HepG2 (cell line): ENCODE measurements at regions not wholly inside any gene's neighbourhood (a gene's known extent, or its start where the extent isn't known, plus 50 kb on each side); places are given as distances from the start of the nearest gene placed in this dataset.

Experiments used
- EP300 ChIP-seq, 3 experiments: sonication (generic) in 1 of 3; formaldehyde crosslinking in 1 of 3; IDR thresholded peaks; 2 replicates each; pipeline versions ENCODE4 v1.5.1 to v1.6.1; 2011 to 2020; ENCODE audit warnings: low read depth in 2 of 3, low read length in 2 of 3, borderline replicate concordance in 1 of 3, improper control_type of control experiment in 1 of 3, mild to moderate bottlenecking in 1 of 3, missing genetic modification reagents in 1 of 3, moderate library complexity in 1 of 3
- MTA3 ChIP-seq: sonication (generic); formaldehyde crosslinking; IDR thresholded peaks from 2 replicates; pipeline ENCODE4 v1.4.0; 2020; ENCODE audit warnings: missing genetic modification reagents
- RAD21 ChIP-seq: fragments of 450-650 bp; formaldehyde crosslinking; IDR thresholded peaks from 2 replicates; pipeline ENCODE4 v1.5.0; 2020; ENCODE audit warnings: mild to moderate bottlenecking
- SRSF4 ChIP-seq: fragments of 200-400 bp; formaldehyde crosslinking; IDR thresholded peaks from one replicate; pipeline ENCODE4 v1.6.1; 2018; ENCODE audit warnings: mild to moderate bottlenecking, low read depth, low read length, moderate library complexity; ENCODE audit not compliant: poor library complexity, severe bottlenecking
- YY1 ChIP-seq: IDR thresholded peaks from 2 replicates; pipeline ENCODE4 v1.6.1; 2011; ENCODE audit warnings: low read length, low read depth, moderate library complexity, mild to moderate bottlenecking; ENCODE audit not compliant: insufficient read depth, insufficient replicate concordance
- ZNF44 ChIP-seq: sonication (generic); formaldehyde crosslinking; IDR thresholded peaks from 2 replicates; pipeline ENCODE4 v1.5.1; 2020; ENCODE audit warnings: mild to moderate bottlenecking, missing genetic modification reagents
- ZNF550 ChIP-seq: sonication (generic); formaldehyde crosslinking; IDR thresholded peaks from 2 replicates; pipeline ENCODE4 v1.4.0; 2020; ENCODE audit warnings: mild to moderate bottlenecking, missing genetic modification reagents, borderline replicate concordance
- ZNF639 ChIP-seq: conservative IDR thresholded peaks from 2 replicates; pipeline ENCODE4 v1.6.1; 2018; ENCODE audit warnings: missing genetic modification reagents

DNA sequence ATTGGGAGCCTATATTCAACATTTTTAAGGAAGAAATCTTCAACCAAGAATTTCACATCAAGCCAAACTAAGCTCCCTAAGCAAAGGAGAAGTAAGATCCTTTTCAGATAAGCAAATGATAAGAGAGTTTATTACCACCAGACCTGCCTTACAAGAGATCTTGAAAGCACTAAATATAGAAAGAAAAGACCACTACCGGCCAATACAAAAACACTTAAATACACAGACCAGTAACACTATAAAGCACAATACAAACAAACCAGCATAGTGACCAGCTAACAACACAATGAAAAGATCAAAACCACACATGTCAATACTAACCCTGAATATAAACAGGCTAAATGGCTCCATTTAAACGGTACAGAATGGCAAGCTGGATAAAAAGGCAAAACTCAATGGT is 165.4 kb downstream of the MRPL39 start:
- TF ChIP-seq SRSF4 (no peak), MTA3 (CRISPR knock-in tag) (no peak), YY1 (no peak), ZNF639 (no peak), EP300 (IDR thresholded peaks at IDR 0.05; ENCODE audit: low read depth in 2 of 2, low read length in 2 of 2) (no peak), EP300 (CRISPR knock-in tag; IDR thresholded peaks at IDR 0.05; ENCODE audit: borderline replicate concordance) (no peak), RAD21 (no peak), ZNF550 (CRISPR knock-in tag) (no peak), ZNF44 (CRISPR knock-in tag) (no peak)
